ENCODE measurements at regions not wholly inside any gene's neighbourhood (a gene's known extent, or its start where the extent isn't known, plus 50 kb on each side); places are given as distances from the start of the nearest gene placed in this dataset.

DNA sequence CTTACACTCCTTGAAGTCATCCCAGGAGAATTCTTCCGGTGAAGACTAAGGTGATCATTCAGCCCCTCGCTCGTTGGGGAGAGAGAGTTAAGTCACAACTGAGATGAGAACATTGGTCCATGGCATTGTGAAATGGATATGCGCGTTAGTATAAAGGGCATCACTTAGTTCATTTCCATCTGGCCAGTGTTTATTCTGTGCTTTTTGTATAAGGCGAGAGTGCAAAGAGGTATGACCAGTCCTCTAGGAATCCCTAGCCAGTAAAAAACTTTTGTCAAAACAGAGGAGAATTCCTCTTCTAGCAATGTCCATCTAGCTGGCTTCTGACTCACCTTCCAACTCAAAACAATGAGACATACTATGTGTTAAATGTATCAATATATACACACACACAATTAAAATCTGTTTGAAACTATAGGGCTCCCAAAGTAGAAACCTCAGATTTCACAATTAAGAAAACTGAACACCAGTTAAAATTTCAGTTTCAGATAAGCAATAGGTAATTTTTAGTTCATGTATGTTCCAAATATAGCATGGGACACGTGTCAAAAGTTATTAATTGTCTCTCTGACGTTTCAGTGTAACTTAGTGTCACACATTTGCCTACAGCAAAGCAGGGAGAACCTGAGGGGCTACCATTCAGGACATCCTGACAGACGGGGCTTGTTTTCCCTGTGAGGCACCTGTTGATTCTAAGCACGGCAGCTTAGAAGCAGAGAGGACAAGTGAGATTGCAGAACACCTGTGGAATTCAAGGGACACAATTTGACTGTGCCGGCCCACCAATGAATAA lies 158.9 kb downstream of the KLF6 start:
- intact Hi-C loops (cut with DNase I; ENCODE audit: low total_unique reads) = no loop called here
- peaks cover 0 to 2% of the 10 kb centered on the region in 2 donors for H3K9me3 ChIP-seq
- in situ Hi-C loops (cut with MboI; ENCODE audit: low pct_ligation_motif_present in 1 of 4, low pct_unique_long_range_greater_than_20kb in 1 of 4, low sequenced_read_pairs in 3 of 4) = no loop called here
- no peaks in the 10 kb centered on the region for H3K27me3 ChIP-seq
- H3K4me3 ChIP-seq = no peak overlapping the region
- WGBS, 2 donors (ENCODE audit: low coverage in 1 of 2) = 83 to 85% methylated on average over 9 to 11 of the region's 11 CpGs
- peaks cover 0 to 6% (median 2%) of the 10 kb centered on the region in 4 donors for H3K4me1 ChIP-seq
- no peak for TF ChIP-seq EP300 (IDR thresholded peaks at IDR 0.05; ENCODE audit: low read depth)
- TF ChIP-seq POLR2A (IDR thresholded peaks at IDR 0.05) = no peak
- TF ChIP-seq, protein P1, sequence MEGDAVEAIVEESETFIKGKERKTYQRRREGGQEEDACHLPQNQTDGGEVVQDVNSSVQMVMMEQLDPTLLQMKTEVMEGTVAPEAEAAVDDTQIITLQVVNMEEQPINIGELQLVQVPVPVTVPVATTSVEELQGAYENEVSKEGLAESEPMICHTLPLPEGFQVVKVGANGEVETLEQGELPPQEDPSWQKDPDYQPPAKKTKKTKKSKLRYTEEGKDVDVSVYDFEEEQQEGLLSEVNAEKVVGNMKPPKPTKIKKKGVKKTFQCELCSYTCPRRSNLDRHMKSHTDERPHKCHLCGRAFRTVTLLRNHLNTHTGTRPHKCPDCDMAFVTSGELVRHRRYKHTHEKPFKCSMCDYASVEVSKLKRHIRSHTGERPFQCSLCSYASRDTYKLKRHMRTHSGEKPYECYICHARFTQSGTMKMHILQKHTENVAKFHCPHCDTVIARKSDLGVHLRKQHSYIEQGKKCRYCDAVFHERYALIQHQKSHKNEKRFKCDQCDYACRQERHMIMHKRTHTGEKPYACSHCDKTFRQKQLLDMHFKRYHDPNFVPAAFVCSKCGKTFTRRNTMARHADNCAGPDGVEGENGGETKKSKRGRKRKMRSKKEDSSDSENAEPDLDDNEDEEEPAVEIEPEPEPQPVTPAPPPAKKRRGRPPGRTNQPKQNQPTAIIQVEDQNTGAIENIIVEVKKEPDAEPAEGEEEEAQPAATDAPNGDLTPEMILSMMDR (IDR thresholded peaks at IDR 0.05) = no peak
- no peak for TF ChIP-seq POLR2AphosphoS5 (IDR thresholded peaks at IDR 0.05)
- peak overlapping the region in 1 of 4 donors; percentile 15 for H3K27ac ChIP-seq
- peak; percentile 13 for DNase-seq
- no peaks in the 10 kb centered on the region for H3K36me3 ChIP-seq

DNA sequence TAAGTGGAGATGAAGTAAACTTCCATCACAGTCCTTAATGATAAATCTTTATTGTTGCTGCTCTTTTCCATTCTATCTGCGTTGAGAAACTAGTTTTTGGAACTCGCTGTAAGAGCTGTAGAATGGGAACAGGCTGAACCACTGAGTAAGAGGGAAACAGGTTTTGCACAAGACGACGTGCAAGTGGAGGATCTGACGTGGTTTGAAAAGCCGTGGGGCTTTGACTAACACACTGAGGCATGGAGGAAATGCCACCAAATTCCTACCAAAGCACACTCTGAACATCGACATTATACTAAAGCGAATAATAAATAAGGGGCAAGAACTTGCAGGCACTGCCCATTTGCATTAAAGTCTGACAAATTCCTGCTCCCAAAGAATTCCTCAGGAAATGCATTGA lies 160.6 kb downstream of the KLF6 start:
- H3K36me3 ChIP-seq = no peaks in the 10 kb centered on the region
- 68 to 96% methylated on average over 6 to 8 of the region's 8 CpGs for WGBS, 2 donors (ENCODE audit: low coverage in 1 of 2)
- peak overlapping the region; percentile 18 to 59 (median 39) for H3K27ac ChIP-seq
- H3K4me1 ChIP-seq = peaks cover 0 to 6% (median 2%) of the 10 kb centered on the region in 4 donors
- in situ Hi-C loops (cut with MboI; ENCODE audit: low pct_ligation_motif_present in 1 of 4, low pct_unique_long_range_greater_than_20kb in 1 of 4, low sequenced_read_pairs in 3 of 4) = no loop called here
- TF ChIP-seq POLR2AphosphoS5 (IDR thresholded peaks at IDR 0.05) (no peak), EP300 (IDR thresholded peaks at IDR 0.05; ENCODE audit: low read depth) (no peak), POLR2A (IDR thresholded peaks at IDR 0.05) (no peak)
- TF ChIP-seq, protein P1 (IDR thresholded peaks at IDR 0.05) = no peak
- H3K4me3 ChIP-seq = no peak overlapping the region
- DNase-seq = no peak
- no peaks in the 10 kb centered on the region for H3K27me3 ChIP-seq
- peaks cover 0 to 8% of the 10 kb centered on the region in 2 donors for H3K9me3 ChIP-seq
- intact Hi-C loops (cut with DNase I; ENCODE audit: low total_unique reads) = no loop called here

DNA sequence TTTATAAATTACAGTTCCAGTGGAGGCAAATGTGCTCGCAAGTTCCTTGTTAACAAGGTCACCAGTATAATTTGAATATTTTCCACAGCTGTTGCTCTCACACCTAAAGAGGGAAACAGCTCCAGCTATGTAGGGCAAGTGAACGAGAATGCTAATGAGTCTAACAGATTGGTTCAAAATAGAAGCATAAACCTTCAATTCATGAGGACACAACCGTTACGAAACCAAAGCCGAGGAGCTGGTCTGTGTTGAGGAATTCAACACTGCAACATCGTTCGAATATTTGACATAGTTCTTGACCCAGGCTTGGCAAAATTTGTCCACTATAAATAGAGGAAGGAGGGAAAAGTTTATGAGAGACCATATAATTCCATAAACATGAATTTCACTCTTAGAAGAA lies 161.3 kb downstream of the KLF6 start:
- Histone ChIP-seq H3K27ac (peak overlapping the region; percentile 18 to 59 (median 40)), H3K27me3 (no peaks in the 10 kb centered on the region), H3K4me1 (peaks cover 0 to 6% (median 2%) of the 10 kb centered on the region in 4 donors), H3K4me3 (no peak overlapping the region), H3K9me3 (peaks cover 0 to 8% of the 10 kb centered on the region in 2 donors), H3K36me3 (no peaks in the 10 kb centered on the region)
- intact Hi-C loops (cut with DNase I; ENCODE audit: low total_unique reads) = no loop called here
- TF ChIP-seq POLR2A (IDR thresholded peaks at IDR 0.05) (no peak), POLR2AphosphoS5 (IDR thresholded peaks at IDR 0.05) (peak in 1 of 3 donors; percentile 6)
- DNase-seq = no peak
- 47 to 62% methylated on average over 3 to 7 of the region's 7 CpGs for WGBS, 2 donors (ENCODE audit: low coverage in 1 of 2)
- in situ Hi-C loops (cut with MboI; ENCODE audit: low pct_ligation_motif_present in 1 of 4, low pct_unique_long_range_greater_than_20kb in 1 of 4, low sequenced_read_pairs in 3 of 4) = no loop called here

DNA sequence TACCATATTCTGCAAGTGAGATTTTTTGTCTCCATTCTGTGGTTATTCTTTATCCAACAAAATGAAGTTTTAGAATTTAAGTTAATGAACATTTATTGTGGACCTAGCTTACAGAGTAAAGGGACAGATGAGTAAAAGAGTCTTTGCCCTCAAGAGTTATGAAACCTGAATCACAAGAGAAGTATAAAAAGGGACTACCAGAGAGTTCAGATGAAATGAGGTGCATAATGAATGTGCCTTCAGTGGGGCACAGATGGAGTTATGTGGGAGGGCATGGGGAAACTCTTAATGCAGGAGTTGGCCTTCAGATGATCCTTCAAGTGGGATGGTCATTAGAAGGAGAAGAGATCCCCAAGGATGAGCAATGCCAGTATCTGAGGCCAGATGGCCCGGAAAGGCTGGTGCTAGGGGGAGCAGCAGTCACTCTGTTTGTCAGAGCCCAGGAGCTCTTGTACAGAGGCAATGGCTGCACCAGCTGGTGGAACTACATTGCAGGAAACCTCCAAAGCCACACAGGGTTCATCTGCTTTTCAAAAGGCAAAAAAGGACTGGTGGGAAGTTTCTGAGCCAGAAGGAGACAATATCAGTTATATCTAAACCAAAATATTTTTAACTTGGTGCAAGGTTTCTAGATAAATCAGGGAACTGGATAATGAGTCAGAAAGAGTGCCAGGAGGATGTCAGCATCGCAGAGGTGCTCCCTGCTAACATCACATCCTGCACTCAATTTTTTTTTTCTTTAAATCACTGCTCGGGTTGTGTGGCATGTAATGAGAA lies 162.0 kb downstream of the KLF6 start:
- TF ChIP-seq EP300 (IDR thresholded peaks at IDR 0.05; ENCODE audit: low read depth) = no peak
- TF ChIP-seq, protein P1 (IDR thresholded peaks at IDR 0.05) = no peak
- no peak for TF ChIP-seq POLR2A (IDR thresholded peaks at IDR 0.05)
- TF ChIP-seq POLR2AphosphoS5 (IDR thresholded peaks at IDR 0.05) = no peak
- 53 to 66% methylated on average over 2 to 3 of the region's 3 CpGs for WGBS, 2 donors (ENCODE audit: low coverage in 1 of 2)
- no peak overlapping the region for H3K4me3 ChIP-seq
- no peaks in the 10 kb centered on the region for H3K36me3 ChIP-seq
- H3K4me1 ChIP-seq = peaks cover 0 to 6% (median 2%) of the 10 kb centered on the region in 4 donors
- in situ Hi-C loops (cut with MboI; ENCODE audit: low pct_ligation_motif_present in 1 of 4, low pct_unique_long_range_greater_than_20kb in 1 of 4, low sequenced_read_pairs in 3 of 4) (no loop called here), intact Hi-C loops (cut with DNase I; ENCODE audit: low total_unique reads) (no loop called here)
- peak overlapping the region; percentile 18 to 59 (median 40) for H3K27ac ChIP-seq
- peaks cover 0 to 8% of the 10 kb centered on the region in 2 donors for H3K9me3 ChIP-seq
- H3K27me3 ChIP-seq = no peaks in the 10 kb centered on the region
- DNase-seq = no peak

Measured in transverse colon (tissue), 4 donors.